ENCODE measurements at regions not wholly inside any gene's neighbourhood (a gene's known extent, or its start where the extent isn't known, plus 50 kb on each side); places are given as distances from the start of the nearest gene placed in this dataset.

DNA sequence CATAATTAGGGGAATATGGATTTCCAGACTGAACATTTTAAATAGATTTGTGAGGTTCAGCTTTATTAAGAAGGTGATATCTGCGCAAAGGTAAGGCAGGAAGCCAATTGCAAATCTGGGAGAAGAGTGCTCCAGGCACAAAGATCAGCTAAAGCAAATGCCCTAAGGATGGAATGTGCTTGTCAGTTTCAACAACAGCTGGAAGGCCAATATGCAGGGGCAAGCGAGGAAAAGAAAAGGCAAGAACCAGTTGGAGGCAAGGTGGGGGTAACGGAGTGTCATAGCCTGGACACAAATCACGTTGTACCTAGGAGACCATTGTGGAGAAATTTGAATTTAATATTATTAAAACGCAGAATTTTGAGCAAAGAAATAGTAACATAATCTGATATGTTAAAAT, 1710.3 kb upstream of the PCDH7 start:
- Histone ChIP-seq H3K36me3 (no peaks in the 10 kb centered on the region), H3K27me3 (ENCODE audit: low read depth) (no peaks in the 10 kb centered on the region), H3K27ac (replicated peaks) (no peak overlapping the region), H3K4me3 (no peak overlapping the region), H3K4me1 (no peaks in the 10 kb centered on the region), H3K9me3 (replicated peaks) (peaks cover 10% of the 10 kb centered on the region)
- intact Hi-C loops (cut with micrococcal nuclease) = no loop called here
- TF ChIP-seq, protein P1, sequence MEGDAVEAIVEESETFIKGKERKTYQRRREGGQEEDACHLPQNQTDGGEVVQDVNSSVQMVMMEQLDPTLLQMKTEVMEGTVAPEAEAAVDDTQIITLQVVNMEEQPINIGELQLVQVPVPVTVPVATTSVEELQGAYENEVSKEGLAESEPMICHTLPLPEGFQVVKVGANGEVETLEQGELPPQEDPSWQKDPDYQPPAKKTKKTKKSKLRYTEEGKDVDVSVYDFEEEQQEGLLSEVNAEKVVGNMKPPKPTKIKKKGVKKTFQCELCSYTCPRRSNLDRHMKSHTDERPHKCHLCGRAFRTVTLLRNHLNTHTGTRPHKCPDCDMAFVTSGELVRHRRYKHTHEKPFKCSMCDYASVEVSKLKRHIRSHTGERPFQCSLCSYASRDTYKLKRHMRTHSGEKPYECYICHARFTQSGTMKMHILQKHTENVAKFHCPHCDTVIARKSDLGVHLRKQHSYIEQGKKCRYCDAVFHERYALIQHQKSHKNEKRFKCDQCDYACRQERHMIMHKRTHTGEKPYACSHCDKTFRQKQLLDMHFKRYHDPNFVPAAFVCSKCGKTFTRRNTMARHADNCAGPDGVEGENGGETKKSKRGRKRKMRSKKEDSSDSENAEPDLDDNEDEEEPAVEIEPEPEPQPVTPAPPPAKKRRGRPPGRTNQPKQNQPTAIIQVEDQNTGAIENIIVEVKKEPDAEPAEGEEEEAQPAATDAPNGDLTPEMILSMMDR (IDR thresholded peaks at IDR 0.05; ENCODE audit: borderline replicate concordance) = no peak
- DNase-seq = no peak

DNA sequence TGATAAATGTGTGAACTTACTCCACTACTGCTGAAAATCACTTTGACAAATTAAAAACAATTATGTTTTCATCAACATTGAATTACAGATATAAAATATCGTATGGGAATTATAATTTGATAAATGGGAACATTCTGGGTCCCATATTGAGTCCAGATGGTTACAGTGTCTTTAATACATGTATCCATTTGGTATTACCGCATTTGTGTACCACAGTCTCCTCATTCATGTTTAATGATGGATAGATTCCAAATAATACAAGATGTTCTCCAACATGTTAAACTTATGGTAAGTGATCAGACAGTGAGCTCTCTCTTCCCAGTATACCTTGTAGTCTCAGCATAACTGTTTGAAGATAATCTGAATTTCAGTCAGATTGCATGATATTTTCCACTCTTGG, 1706.8 kb upstream of the PCDH7 start:
- H3K27me3 ChIP-seq (ENCODE audit: low read depth) = no peaks in the 10 kb centered on the region
- H3K4me1 ChIP-seq = no peaks in the 10 kb centered on the region
- no peak overlapping the region for H3K27ac ChIP-seq (replicated peaks)
- TF ChIP-seq, protein P1 (IDR thresholded peaks at IDR 0.05; ENCODE audit: borderline replicate concordance) = no peak
- no peaks in the 10 kb centered on the region for H3K36me3 ChIP-seq
- H3K9me3 ChIP-seq (replicated peaks) = peaks cover 21% of the 10 kb centered on the region
- intact Hi-C loops (cut with micrococcal nuclease) = no loop called here
- H3K4me3 ChIP-seq = no peak overlapping the region
- no peak for DNase-seq

DNA sequence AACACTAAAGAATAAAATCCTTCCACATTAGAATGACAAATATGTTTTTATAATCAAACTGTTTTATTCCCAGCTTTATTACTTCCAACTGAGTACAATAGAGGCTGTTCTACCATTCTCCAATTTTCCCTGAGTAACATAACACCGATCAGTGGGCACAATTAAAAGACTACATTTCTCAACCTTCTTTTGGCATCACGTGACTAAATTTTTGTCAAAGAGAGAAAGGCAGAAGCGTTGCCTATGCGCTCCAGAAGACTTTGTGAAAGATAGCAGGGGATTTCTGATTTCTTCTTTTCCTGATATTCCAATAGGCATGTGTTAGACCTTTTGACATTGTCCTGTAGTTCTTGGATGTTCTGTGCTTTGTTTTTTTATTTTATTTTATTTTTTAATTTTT, 1705.6 kb upstream of the PCDH7 start:
- no peak for DNase-seq
- Histone ChIP-seq H3K9me3 (replicated peaks) (peaks cover 21% of the 10 kb centered on the region), H3K4me1 (no peaks in the 10 kb centered on the region), H3K36me3 (no peaks in the 10 kb centered on the region), H3K4me3 (no peak overlapping the region), H3K27me3 (ENCODE audit: low read depth) (no peaks in the 10 kb centered on the region), H3K27ac (replicated peaks) (no peak overlapping the region)
- intact Hi-C loops (cut with micrococcal nuclease) = no loop called here
- TF ChIP-seq, protein P1 (IDR thresholded peaks at IDR 0.05; ENCODE audit: borderline replicate concordance) = no peak

DNA sequence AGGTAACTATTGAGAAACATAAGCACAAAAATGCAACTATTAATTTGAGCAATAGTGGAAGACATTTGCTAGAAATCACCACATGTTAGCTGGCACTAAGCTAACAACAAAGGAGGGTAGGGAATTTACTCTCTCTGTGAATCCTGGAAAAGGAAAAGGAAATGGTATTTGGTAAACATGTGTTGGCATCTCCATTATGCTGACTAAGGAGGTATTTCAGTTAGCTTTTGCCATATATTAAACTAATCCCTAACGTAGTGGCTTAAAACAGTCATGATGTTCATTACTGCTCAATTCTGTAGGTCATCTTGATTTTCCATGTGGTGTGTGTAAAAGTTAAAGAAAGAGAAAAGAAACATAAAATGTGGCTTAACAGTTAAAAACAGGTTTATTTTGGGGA, 1686.5 kb upstream of the PCDH7 start:
- Histone ChIP-seq H3K36me3 (no peaks in the 10 kb centered on the region), H3K27me3 (ENCODE audit: low read depth) (no peaks in the 10 kb centered on the region), H3K4me3 (no peak overlapping the region), H3K27ac (replicated peaks) (no peak overlapping the region), H3K4me1 (no peaks in the 10 kb centered on the region), H3K9me3 (replicated peaks) (peaks cover 13% of the 10 kb centered on the region)
- TF ChIP-seq, protein P1 (IDR thresholded peaks at IDR 0.05; ENCODE audit: borderline replicate concordance) = no peak
- intact Hi-C loops (cut with micrococcal nuclease) = no loop called here
- DNase-seq = no peak

DNA sequence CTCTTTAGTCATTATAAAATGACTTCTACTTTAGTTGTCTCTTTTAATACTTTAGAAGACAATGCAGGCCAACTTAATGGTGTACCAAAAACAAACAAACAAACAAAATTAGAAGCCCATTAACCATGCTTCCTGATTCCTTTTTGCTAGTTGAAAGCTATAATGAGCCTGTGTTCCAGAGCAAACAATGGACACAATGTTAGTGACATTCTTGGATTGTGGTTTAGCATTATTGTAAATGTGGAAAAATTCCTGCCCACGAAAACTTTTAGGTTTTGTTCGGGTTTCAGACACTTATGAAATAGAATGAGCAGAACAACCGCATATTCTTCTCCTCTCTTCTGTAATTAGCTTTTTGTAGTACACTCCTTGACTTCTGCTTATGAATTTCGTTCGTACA, 1682.7 kb upstream of the PCDH7 start:
- Histone ChIP-seq H3K4me1 (peaks cover 3% of the 10 kb centered on the region), H3K27me3 (ENCODE audit: low read depth) (no peaks in the 10 kb centered on the region), H3K4me3 (no peak overlapping the region), H3K9me3 (replicated peaks) (peaks cover 13% of the 10 kb centered on the region), H3K36me3 (no peaks in the 10 kb centered on the region), H3K27ac (replicated peaks) (no peak overlapping the region)
- no peak for DNase-seq
- intact Hi-C loops (cut with micrococcal nuclease) = no loop called here
- TF ChIP-seq, protein P1 (IDR thresholded peaks at IDR 0.05; ENCODE audit: borderline replicate concordance) = no peak

DNA sequence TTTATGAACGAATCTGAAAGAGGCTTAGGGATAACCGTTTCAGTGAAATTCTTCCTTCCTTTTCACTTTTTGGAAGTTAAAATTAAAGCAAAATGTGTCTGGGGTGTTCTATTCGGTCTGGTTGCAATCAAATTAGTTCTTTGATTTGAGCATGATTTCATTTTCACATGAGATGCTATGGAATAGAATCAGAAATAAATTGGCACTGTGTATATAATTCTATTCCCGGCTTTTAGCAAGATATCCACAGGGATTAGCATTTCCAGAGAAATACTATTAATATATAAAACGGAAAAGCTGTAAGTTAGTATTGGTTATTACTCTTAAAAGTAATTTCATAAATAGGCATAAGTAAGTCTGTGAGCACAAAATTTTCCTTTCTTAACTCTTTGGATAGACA, 1676.8 kb upstream of the PCDH7 start:
- Histone ChIP-seq H3K36me3 (no peaks in the 10 kb centered on the region), H3K9me3 (replicated peaks) (no peaks in the 10 kb centered on the region), H3K4me3 (no peak overlapping the region), H3K4me1 (peaks cover 3% of the 10 kb centered on the region), H3K27me3 (ENCODE audit: low read depth) (no peaks in the 10 kb centered on the region), H3K27ac (replicated peaks) (no peak overlapping the region)
- no peak for DNase-seq
- intact Hi-C loops (cut with micrococcal nuclease) = no loop called here
- TF ChIP-seq, protein P1 (IDR thresholded peaks at IDR 0.05; ENCODE audit: borderline replicate concordance) = no peak
